Glutamatergic neuron (in vitro differentiated cells): ENCODE measurements at regions not wholly inside any gene's neighbourhood (a gene's known extent, or its start where the extent isn't known, plus 50 kb on each side); places are given as distances from the start of the nearest gene placed in this dataset.
"Not testable (repeated sequence)": the region's sequence is repeated elsewhere in the genome, so short reads cannot be mapped to it uniquely, and the experiment has no call there.

Source experiments
- DNase-seq: peaks from one replicate; pipeline ENCODE4 v3.0.0; 2022
- H3K27ac Mint-ChIP-seq: one replicate; pipeline ENCODE4 v1.8.0; 2020; ENCODE audit warnings: mild to moderate bottlenecking, mixed read lengths, inconsistent platforms; ENCODE audit not compliant: unreplicated experiment
- H3K27me3 Mint-ChIP-seq: one replicate; pipeline ENCODE4 v1.8.0; 2020; ENCODE audit warnings: mild to moderate bottlenecking, moderate library complexity, mixed read lengths, inconsistent platforms; ENCODE audit not compliant: unreplicated experiment
- H3K36me3 Mint-ChIP-seq: one replicate; pipeline ENCODE4 v1.8.0; 2020; ENCODE audit warnings: mild to moderate bottlenecking, mixed read lengths, inconsistent platforms; ENCODE audit not compliant: unreplicated experiment
- H3K4me1 Mint-ChIP-seq: one replicate; pipeline ENCODE4 v1.8.0; 2020; ENCODE audit warnings: mild to moderate bottlenecking, low read depth, mixed read lengths, inconsistent platforms; ENCODE audit not compliant: unreplicated experiment
- H3K4me3 Mint-ChIP-seq: one replicate; pipeline ENCODE4 v1.8.0; 2020; ENCODE audit warnings: mild to moderate bottlenecking, mixed read lengths, inconsistent platforms; ENCODE audit not compliant: unreplicated experiment
- H3K9me3 Mint-ChIP-seq: one replicate; pipeline ENCODE4 v1.8.0; 2020; ENCODE audit warnings: mild to moderate bottlenecking, moderate library complexity, mixed read lengths, inconsistent platforms; ENCODE audit not compliant: unreplicated experiment
- CTCF ChIP-seq: fragments of 200-600 bp; sonication (generic); IDR thresholded peaks from one replicate; pipeline ENCODE4 v1.5.0; 2021; ENCODE audit not compliant: partially characterized antibody, unreplicated experiment

GRCh38 chr5:148748702-148749392 lies 77.6 kb upstream of the ADRB2 start:
- no peak for TF ChIP-seq CTCF
- no peaks in the 10 kb centered on the region for H3K9me3 Mint-ChIP-seq
- H3K27ac Mint-ChIP-seq, result no peak overlapping the region
- no peaks in the 10 kb centered on the region for H3K36me3 Mint-ChIP-seq
- peaks cover 2% of the 10 kb centered on the region for H3K27me3 Mint-ChIP-seq
- no peak overlapping the region for H3K4me3 Mint-ChIP-seq
- DNase-seq, result no peak
- no peaks in the 10 kb centered on the region for H3K4me1 Mint-ChIP-seq

GRCh38 chr5:148750614-148751013 lies 75.8 kb upstream of the ADRB2 start:
- H3K4me1 Mint-ChIP-seq, result no peaks in the 10 kb centered on the region
- H3K4me3 Mint-ChIP-seq, result no peak overlapping the region
- H3K27ac Mint-ChIP-seq, result no peak overlapping the region
- no peaks in the 10 kb centered on the region for H3K27me3 Mint-ChIP-seq
- H3K9me3 Mint-ChIP-seq, result no peaks in the 10 kb centered on the region
- TF ChIP-seq CTCF, result no peak
- H3K36me3 Mint-ChIP-seq, result no peaks in the 10 kb centered on the region
- no peak for DNase-seq

- no peaks in the 10 kb centered on the region for H3K27me3 Mint-ChIP-seq
- no peak for DNase-seq
- no peak overlapping the region for H3K4me3 Mint-ChIP-seq
- no peaks in the 10 kb centered on the region for H3K36me3 Mint-ChIP-seq
- no peaks in the 10 kb centered on the region for H3K4me1 Mint-ChIP-seq
- no peaks in the 10 kb centered on the region for H3K9me3 Mint-ChIP-seq
- no peak overlapping the region for H3K27ac Mint-ChIP-seq
- no peak for TF ChIP-seq CTCF
These were observed 75.4 kb upstream of the ADRB2 start for GRCh38 chr5:148751025-148751424.

GRCh38 chr5:148752375-148752774 lies 74.0 kb upstream of the ADRB2 start:
- H3K27ac Mint-ChIP-seq, DNase-seq, H3K27me3 Mint-ChIP-seq, H3K4me3 Mint-ChIP-seq, H3K36me3 Mint-ChIP-seq, H3K4me1 Mint-ChIP-seq, H3K9me3 Mint-ChIP-seq: not testable (repeated sequence)

GRCh38 chr5:148759101-148759500 lies 67.3 kb upstream of the ADRB2 start:
- Mint-ChIP-seq H3K27me3 (no peaks in the 10 kb centered on the region), H3K4me3 (no peak overlapping the region), H3K4me1 (no peaks in the 10 kb centered on the region), H3K27ac (no peak overlapping the region), H3K9me3 (no peaks in the 10 kb centered on the region), H3K36me3 (no peaks in the 10 kb centered on the region)
- DNase-seq, result no peak
- no peak for TF ChIP-seq CTCF
